Ishikawa (cell line): ENCODE measurements at regions not wholly inside any gene's neighbourhood (a gene's known extent, or its start where the extent isn't known, plus 50 kb on each side); places are given as distances from the start of the nearest gene placed in this dataset.

Experiments used
- EGR1 ChIP-seq: IDR thresholded peaks from 2 replicates; pipeline ENCODE4 v1.6.1; 2012
- RAD21 ChIP-seq: IDR thresholded peaks from 2 replicates; pipeline ENCODE4 v1.6.1; 2012; ENCODE audit warnings: low read depth
- YY1 ChIP-seq: IDR thresholded peaks from 2 replicates; pipeline ENCODE4 v1.6.1; 2012; ENCODE audit warnings: low read depth

DNA sequence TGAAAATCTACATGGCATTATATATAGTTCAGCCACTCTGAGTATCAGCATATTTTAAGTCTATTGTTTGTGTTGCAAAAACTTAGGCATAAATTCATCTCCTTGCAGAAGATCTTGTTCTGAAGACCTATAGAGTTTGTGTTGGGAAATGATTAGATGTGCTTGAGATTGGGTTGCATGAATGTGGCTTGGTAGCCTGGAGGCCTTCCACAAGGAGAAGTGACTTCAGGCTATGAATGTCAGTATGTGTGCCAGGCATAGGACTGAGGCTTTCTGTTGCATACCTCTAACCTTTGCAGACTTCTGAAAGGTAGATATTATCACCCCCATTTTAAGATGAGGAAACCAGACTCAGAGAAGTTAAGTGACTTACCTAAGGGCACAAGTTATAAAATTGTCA lies 188.6 kb downstream of the OLFM4 start:
- TF ChIP-seq RAD21 (no peak), YY1 (no peak), EGR1 (no peak)
